ENCODE measurements at regions not wholly inside any gene's neighbourhood (a gene's known extent, or its start where the extent isn't known, plus 50 kb on each side); places are given as distances from the start of the nearest gene placed in this dataset.
"Not testable (repeated sequence)": the region's sequence is repeated elsewhere in the genome, so short reads cannot be mapped to it uniquely, and the experiment has no call there.

DNA sequence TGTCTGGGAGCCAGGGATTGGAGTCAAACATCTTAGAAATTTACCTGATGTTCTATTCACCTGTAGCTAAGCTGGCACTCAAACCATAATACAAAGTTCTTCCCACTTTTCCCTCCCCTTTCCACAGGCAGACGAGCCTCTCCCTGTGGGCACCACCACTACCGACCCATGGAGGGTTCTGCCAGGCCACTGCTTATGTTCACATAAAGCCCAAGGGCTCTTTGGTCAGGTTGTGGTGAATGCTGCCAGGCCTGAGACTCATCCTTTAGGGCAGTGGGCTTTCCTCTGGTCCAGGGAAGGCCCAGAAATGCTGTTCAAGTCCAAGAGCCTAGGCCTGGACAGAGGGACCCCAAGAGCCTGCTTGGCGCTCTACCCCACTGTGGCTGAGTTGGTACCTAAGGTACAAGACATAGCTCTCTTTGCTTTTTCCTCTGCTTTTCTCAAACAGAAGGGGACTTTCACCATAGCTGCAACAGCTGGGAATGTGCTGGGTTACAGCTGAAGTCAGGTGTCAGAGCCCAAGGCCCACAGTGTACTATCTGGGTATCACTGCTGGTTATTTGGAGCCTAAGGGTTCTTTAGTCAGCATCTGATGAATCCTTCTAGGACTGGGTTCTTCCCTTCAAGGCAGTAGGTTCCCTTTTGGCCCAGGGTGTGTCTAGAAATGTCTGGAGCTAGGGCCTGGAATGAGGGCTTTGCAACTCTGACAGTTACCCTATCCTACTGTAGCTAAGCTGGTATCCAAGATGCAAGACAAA, 620.1 kb downstream of the TLE1 start:
- DNase-seq = no peak

DNA sequence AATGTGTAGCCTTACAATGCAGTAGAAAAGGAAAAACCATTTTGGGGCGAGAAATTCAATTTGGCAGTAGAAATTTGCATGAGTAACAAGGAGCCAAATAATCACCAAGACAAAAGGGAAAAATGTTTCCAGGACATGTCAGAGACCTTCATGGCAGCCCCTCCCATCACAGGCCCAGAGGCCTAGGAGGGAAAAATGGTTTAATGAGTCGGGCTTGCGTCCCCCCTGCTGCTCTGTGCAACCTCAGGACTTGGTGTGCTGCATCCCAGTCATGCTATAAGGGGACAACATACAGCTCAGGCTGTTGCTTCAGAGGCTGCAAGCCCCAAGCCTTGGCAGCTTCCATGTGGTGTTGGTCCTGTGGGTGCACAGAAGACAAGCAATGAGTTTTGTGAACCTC, 626.4 kb downstream of the TLE1 start:
- DNase-seq = not testable (repeated sequence)

GRCh38 chr9:81058782-81059181, 630.6 kb downstream of the TLE1 start:
- DNase-seq = no peak

GRCh38 chr9:81053298-81054025, 635.9 kb downstream of the TLE1 start:
- no peak for DNase-seq

DNA sequence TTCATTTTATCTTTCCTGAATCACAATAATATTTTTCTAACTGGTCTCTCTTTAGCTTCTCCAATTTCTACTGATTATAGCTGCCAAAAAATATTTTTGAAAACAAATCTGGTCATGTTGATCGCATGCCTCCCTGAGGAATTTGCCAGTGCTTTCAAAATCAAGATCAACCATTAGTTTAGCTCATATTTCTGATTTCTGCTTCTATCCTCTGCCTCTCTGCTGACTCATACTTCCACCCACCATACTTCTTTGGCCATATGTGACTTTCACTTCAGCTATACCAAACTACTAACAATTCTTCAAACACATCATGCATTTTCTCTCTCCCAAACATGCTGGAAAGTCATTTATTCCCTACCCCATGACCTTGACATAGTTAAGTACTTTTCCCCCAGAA, 636.5 kb downstream of the TLE1 start:
- DNase-seq = no peak

GRCh38 chr9:81047280-81047679, 642.1 kb downstream of the TLE1 start:
- no peak for DNase-seq

GRCh38 chr9:81045658-81046057, 643.7 kb downstream of the TLE1 start:
- no peak for DNase-seq

GRCh38 chr9:81037889-81038288, 651.5 kb downstream of the TLE1 start:
- no peak for DNase-seq

- DNase-seq = no peak
Measured at GRCh38 chr9:81035601-81036000, 653.7 kb downstream of the TLE1 start.

DNA sequence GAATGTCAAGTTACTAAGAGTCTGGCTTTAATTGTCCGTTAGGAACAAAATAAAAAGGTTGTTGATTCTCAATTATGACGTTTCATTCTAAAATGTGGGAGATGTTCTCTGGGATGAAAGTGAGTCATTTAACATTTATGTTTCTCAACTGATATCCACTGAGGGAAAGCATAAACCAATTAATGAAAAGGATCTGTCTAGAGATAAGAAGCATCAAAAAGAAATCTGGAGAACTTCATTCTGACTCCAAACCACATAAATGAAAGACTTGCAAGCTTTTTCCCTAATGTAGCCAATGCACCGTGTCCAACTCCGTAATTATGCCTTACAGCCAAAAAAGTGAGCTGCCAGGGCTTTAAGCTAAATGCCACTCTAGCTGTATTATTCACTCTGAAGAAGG, 654.2 kb downstream of the TLE1 start:
- DNase-seq = no peak

DNA sequence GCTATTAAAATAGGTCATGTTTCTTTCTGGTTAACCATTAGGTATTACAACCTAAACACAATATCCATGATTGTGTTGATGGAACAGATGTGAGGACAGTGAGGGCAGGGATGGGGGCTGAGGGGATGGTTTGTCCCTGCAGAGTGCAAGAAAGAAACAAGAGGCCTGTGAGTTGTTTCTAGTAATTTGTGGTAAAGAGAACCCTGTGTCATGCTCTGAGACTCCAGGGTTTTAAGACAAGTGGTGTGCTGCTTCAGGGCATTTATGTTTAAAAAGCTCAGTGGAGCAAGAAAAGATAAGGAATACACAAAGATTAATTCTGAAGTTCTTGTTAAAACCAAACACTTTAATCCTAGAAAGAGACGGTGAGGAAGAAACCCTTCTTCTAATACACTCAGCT, 656.5 kb downstream of the TLE1 start:
- DNase-seq = no peak

GRCh38 chr9:81032030-81032572, 657.2 kb downstream of the TLE1 start:
- DNase-seq = no peak

GRCh38 chr9:81031422-81032029, 657.8 kb downstream of the TLE1 start:
- no peak for DNase-seq

- no peak for DNase-seq
Measured at GRCh38 chr9:81030027-81030426, 659.3 kb downstream of the TLE1 start.

DNA sequence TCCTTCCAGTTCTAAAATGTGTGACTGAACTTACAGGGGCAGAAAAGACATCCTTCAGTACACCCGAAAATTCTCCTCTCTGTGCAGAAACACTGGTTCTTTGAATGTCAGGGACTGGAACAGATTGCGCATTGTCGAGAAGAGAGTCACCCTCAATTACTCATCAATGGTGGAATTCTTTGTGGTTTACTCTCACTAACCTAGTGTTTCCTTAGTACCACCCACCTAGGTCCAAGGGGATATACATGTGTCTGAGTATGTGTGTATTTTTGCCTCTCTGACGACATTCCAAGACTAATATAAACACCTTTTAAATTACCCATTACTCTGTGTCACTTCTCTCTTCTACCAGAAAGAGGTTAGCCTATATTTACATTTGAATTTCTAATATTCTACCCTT, 660.8 kb downstream of the TLE1 start:
- DNase-seq = no peak

GRCh38 chr9:81022177-81022576, 667.2 kb downstream of the TLE1 start:
- no peak for DNase-seq

GRCh38 chr9:81014945-81015344, 674.4 kb downstream of the TLE1 start:
- not testable (repeated sequence) for DNase-seq

- not testable (repeated sequence) for DNase-seq
Measured at GRCh38 chr9:81013191-81013590, 676.2 kb downstream of the TLE1 start.

DNA sequence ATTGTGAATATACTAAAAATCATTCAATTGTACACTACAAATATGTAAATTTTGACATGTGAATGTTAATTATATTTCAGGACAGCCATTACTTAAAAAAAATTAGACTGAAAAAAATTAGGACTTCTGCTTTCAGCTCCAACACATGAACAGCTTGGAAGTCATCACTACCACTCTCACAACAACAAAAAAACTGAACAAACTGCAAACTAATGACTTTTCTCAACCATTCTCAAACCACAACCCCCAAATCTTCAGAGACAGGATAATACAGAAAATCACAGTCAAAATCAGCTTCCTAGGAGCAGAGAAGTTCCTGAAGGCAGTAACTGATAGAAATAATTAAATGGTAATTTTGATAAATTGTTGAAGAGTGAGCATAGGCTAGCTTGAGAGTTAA, 686.4 kb downstream of the TLE1 start:
- no peak for DNase-seq

GRCh38 chr9:81002242-81002641, 687.1 kb downstream of the TLE1 start:
- DNase-seq = no peak

DNA sequence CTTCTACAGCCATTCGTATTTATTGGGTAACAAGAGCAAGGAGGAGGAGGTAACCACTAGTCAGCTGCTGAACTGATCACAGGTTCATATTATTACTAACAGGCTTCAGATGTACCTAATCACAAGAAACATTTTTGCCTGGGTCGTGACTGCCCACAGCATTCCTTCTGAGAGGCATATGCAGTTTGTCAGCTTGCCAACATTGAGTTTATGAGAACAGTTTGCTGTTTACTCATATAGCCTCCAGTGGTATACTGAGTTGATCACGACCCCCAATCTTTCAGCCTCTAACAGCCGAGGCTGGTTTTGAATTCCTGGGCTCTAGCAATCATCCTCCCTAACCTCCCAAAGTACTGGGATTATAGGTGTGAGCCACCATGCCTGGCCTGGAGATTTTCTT, 693.6 kb downstream of the TLE1 start:
- DNase-seq = no peak

DNA sequence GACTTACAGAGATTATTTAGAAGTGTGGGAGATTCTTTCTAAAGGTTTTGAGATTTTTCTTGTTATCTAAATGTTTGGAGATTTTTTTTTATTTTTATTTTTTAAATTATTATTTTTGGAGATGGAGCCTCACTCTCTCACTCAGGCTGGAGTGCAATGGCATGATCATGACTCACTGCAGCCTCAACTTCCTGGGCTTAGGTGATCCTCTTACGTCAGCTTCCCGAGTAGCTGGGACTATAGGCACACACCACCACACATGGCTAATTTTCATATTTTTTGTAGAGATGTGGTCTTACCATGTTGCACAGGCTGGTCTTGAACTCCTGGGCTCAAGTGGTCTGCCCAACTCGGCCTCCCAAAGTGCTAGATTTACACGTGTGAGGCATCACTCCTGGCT, 694.5 kb downstream of the TLE1 start:
- no peak for DNase-seq

DNA sequence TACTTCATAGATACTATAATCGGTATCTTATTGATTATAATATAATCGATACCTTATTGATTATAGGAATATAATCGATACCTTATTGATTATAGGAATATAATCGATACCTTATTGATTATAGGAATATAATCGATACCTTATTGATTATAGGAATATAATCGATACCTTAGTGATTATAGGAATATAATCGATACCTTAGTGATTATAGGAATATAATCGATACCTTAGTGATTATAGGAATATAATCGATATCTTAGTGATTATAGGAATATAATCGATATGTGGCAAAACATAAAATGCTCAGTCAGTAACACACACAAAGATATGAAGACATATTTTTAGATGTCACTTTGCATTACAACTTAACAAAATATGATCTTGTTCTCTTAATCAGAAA, 703.8 kb downstream of the TLE1 start:
- not testable (repeated sequence) for DNase-seq

GRCh38 chr9:80976403-80976802, 712.9 kb downstream of the TLE1 start:
- no peak for DNase-seq

Measured in activated effector memory CD4-positive, alpha-beta T cell treated with Interleukin-2 at 50 U/mL for 16 hours (primary cell).